HG03469 (cell line): ENCODE measurements at regions not wholly inside any gene's neighbourhood (a gene's known extent, or its start where the extent isn't known, plus 50 kb on each side); places are given as distances from the start of the nearest gene placed in this dataset.
"Not testable (repeated sequence)": the region's sequence is repeated elsewhere in the genome, so short reads cannot be mapped to it uniquely, and the experiment has no call there.

ENCODE experiments used
- ATAC-seq: cut with Tn5 transposase; IDR thresholded peaks from one replicate; pipeline ENCODE4 v1.9.1; 2021; ENCODE audit warnings: mild to moderate bottlenecking, moderate library complexity, moderate number of reproducible peaks; ENCODE audit not compliant: unreplicated experiment

DNA sequence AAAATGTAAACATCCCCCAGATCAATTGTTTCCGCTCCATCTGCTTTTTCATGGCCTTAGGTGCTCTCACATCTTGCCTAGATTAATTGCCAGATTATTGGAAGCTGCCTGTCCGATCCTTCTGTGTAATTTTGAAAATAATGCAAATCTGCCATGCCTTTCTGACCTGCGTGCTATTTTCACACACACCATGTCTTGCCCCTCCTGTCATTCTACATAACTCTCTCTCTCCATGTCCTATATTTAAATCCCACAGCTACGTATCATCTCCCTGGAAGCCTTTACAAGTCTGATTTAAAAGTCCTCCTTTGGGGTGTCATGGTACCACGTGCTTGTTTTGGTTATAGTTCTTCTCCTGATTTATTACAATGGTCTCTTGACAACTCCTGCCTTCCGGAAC, 247.6 kb upstream of the ELAVL2 start:
- ATAC-seq: no peak

DNA sequence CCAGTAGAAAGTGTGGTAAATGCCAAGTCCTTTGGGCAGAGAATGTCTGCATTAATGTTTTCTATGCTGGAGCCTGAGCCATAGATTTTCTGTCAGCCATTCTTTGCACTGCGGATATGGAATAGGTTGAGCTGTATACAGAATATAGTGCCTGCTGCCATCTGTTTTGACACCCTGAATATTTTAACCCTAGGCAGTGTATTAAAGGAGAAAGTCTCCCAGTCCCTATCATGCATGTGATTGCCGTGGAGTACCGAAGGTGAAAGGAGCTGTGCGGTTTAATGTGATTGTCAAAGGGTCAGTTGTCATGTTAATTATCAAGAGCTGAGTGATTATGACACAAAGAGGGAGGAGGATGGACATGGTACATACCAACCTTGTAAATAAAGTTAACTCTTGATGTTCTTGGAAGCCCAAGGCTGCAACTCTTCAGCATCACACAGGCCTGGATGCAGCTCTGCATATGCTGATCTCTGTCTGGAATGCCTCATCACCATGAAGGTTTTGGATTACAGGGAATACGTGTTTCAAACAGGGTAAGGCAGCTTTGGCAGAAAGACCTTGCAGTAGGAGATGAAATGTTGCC, 247.1 kb upstream of the ELAVL2 start:
- no peak for ATAC-seq

DNA sequence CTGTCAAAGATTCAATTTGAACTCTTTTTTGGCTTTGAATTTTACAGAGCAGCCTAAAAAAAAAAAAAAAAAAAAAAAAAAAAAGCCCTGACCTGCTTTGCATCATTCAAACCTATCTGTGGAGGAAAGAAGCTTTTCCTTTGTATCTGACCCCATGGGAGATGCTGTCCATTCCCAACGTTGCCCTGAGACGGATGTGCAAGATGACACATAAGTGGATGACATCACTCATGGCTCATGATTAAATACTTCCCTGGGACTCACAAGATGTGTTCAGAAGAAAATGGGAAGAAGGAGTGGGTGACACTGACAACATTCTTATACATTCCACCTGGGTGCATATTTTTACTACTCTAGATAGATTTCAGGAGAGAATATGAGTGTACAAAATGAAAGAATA, 245.7 kb upstream of the ELAVL2 start:
- ATAC-seq: no peak

DNA sequence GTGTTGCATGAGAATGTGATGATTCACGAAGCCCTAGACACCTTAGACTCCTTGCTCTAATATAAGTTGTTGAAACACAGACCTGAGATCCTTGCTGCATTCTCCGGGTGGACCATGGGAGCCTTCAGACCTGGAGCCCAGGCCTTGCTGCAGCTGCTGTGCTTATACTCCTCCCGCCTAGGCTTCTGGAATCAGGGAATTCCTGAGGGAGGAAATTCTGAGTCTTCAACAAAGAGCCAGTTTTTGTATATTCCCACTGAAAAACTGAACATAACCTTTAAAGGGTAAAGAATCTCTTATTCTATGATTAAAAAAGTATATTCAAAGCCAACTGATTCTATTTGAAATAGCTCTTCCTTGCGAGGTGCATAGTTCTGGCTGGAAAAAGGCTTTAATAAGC, 245.1 kb upstream of the ELAVL2 start:
- no peak for ATAC-seq

DNA sequence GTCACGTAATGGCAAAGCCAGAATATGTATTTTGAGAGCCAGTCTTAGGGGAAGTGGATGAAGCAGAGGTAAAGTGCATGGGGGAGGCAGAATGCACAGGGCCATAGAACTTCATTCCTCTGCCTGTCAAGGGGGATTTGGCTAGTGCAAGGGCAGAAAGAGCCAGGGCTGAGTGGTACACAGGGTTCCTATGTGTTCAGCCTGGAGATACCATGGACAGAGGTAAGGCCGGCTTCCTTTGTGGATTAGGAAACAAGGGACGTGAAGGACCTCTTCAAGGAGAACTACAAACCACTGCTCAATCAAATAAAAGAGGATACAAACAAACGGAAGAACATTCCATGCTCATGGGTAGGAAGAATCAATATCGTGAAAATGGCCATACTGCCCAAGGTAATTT, 241.1 kb upstream of the ELAVL2 start:
- not testable (repeated sequence) for ATAC-seq

DNA sequence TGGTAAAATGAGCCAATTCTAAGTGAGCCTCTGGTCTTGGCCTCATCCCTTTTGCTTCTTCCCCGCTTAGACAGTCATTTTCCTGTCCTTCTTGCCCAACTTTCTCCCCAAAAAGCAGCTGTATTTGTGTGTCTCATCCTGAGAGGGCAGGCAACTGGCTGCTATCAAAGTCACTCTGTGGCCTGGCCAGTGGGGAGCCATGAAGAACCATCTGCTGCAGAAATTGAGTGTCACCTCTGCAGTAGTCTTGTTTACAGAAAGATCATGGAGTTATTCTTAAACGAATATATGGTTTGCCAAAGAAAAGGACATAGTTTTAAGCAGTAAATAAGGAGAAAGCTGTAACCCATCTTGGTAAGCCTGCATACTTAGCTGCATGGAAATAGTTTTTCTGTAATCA, 233.6 kb upstream of the ELAVL2 start:
- ATAC-seq: no peak

DNA sequence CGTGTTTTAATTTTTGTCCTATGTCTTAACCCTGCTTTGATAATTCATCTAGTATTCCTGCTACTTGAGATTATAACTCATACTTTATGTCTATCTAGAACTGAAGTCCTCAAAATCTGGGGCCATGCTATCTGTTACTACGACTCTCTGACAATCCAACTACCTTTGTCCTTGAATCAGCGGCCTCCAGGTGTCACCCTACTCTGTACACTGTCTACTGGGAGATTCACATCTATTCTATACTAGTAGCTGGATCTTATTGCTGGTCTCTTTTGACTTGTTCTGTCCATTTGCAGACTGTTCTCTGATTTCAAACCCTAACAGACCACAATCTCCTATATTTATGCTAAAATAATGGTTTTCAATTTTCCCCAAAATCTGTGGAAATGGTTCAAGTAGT, 225.5 kb upstream of the ELAVL2 start:
- ATAC-seq: no peak

DNA sequence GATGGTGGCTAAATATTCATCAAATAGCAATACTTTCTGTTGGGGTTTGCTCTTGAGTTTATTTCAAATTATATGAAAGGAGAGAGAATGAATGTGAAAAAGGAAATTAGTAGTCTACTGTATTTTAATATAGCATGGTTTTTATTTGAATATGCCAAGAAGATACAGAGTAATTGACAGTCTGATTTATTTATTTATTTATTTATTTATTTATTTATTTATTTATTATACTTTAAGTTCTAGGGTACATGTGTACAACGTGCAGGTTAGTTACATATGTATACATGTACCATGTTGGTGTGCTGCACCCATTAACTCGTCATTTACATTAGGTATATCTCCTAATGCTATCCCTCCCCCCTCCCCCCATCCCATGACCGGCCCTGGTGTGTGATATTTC, 224.2 kb upstream of the ELAVL2 start:
- not testable (repeated sequence) for ATAC-seq

DNA sequence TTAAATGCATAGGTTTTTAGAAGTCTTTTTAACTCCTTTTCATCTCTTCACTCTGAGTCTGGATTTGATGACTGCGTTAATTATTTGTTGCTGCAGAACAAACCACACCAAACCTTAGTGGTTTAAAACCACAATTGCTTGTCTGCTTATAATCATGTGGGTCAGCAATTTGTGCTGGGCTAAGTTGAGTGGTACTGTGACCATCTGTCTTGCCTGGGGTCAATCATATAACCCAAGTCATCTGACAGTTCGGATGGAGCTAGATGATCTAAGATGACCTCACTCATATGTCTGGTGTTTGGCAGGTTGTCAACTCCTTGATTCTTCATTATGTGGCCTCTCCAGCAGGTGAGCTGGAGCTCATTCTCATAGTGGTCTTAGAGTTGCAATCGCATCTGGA, 219.1 kb upstream of the ELAVL2 start:
- no peak for ATAC-seq

DNA sequence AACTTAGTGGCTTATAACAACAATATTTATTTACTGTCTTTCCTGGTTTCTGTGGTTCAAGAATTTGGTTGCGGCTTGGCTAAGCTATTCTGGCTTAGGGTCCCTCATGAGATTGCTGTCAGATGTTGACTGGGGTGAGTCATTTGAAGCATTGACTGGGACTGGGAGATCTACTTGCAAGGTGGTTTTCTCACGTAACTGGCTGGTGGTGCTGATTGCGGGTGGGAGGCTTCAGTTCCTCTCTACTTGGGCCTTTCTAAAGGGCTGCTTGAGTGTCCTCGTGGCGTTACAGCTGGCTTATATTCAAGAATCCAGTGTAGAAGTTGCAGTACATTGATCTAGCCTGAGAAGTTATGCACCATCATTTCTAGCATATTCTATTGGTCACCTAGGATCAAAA, 218.5 kb upstream of the ELAVL2 start:
- ATAC-seq: no peak

DNA sequence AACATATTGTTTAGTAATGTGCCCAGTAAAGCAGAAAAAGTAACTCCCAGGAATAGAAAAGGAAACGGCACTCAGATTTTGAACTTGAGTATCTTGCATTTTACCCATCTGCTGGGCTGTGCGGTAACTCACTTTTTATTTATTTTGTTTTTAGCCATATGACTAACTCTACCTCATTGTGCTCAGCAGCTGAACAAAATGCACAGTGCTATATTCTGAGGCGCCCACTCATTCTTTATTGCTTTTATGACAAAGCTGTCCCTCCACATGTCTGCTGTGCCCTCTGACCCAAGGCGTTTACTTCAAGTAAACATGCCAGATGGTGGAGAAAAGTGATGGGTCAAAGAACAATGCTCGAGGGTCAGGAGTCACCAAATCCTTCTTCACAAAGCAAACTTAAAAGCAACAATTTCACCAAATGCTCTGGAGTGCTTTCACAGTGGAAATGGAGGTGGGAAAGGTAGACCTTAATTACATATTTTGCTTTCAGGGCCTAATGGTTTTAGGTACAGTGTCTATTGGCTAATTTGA, 215.2 kb upstream of the ELAVL2 start:
- no peak for ATAC-seq

DNA sequence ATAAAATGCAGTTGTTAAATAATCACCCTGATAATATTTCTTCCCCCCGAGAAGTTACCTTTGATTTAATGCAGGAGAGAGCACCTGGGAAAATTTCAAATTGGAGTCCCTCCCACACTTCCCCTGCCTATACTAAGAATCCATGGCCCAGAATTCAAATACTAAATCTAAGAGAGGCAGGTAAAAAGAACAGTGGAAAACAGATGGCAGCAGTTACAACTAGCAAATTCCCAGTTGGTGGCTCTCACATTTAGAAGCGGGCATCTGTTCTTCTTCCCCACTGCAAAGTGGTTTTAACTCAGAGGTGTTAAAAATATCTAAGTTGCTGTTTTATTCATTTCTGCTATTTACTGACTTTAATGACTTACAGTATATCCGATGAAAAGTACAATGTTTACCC, 210.4 kb upstream of the ELAVL2 start:
- no peak for ATAC-seq

DNA sequence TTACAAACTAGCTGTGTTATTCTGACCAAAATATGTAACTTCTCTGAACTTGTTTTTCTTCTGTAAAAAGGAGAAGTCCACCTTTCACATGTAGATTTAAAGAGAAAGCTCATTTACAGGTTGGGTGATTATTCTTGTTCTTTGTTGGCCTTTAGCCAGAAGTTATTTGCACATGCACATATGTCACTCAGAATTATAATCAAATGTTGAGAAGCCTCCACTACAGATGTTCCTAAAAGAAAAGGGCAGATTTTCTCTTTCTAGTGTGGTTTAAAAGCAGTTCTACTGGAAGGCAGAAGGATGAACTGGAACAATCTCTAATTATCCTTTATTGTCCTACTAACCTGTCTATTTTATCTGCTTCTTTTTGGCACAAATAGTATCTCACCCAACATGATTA, 209.8 kb upstream of the ELAVL2 start:
- no peak for ATAC-seq

DNA sequence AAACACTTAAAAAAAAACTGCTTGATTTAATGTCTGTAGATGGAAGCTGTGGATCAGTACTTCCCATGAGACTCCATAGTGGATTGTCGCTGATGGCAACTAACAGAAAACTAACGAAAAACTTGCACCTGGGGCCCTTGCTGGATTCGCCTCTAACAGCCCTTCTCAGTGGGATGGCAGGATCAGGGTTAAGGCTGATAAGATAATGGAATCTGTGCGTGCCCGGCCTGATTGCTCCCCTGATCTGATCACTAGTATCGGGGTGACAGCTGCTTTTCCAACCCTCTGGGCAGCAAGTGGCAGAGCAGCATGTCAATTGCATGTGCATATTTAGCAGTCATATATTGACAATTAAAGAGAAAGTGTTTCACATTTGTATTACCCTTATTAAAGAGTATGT, 185.8 kb upstream of the ELAVL2 start:
- no peak for ATAC-seq

DNA sequence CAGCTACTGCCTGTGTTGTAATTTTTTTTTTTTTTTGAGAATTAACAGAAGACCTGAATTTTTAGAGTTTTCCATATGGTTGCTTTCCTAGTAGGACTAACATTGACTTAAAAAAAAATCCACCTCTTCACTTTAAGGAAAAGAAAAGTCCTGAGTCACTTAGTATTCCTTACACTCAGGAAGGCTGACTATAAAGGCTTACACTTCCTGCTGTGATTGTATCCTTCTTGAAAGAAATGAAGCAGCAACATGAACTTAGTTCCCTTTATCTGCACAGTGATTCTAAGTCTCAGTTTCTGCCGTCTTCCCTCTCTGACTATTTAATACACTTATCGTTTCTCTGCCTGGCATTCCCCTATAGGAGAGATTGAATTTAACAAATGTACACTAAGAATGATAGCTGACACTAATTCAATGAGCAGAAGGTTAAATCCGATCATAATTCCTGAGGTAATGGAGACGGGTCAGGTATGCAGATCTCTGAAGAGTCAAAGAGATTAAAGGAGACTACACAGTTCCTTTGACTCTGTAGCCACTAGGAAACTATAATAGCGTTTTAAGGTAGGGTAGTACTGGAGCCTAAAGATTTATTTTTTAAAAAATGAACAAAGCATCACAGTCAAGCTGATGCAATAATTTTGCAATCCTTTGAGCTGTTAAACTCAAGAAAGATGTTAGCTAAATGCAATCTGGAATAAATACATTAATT, 185.1 kb upstream of the ELAVL2 start:
- no peak for ATAC-seq

DNA sequence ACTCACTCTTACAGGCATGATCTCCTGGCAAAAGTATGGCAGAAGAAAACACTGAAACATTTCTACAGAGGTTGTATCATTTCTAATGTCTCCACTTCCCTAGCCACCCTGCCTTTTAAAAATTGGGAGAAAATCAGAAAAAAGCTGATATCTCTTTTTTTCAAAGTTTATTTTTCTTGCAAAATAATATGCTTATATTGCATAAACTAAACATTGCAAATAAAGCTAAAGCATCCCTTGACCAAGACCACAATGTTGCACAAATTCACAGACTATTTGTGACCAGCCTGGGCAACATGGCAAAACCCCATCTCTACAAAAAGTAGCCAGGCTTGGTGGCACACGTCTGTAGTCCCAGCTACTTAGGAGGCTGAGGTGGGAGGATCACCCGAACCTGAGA, 183.3 kb upstream of the ELAVL2 start:
- no peak for ATAC-seq

DNA sequence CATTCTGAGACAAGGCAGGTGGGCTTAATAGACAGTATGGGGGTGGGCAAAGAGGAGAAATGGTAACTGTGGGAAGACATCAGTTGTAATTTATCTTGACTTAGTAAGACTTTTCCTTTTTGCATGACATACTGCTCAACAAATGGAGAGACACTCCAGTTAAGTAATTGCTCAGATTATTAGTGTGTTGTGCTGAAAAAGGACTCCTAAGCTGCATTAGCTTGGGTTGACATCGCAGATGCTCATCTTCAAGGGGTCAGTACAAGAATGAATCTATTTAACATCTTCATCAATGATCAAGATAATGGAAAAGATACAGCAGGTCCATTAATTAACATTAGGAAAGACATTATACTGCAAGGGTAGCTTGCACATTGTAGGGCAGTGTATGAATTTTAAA, 181.1 kb upstream of the ELAVL2 start:
- ATAC-seq: no peak

DNA sequence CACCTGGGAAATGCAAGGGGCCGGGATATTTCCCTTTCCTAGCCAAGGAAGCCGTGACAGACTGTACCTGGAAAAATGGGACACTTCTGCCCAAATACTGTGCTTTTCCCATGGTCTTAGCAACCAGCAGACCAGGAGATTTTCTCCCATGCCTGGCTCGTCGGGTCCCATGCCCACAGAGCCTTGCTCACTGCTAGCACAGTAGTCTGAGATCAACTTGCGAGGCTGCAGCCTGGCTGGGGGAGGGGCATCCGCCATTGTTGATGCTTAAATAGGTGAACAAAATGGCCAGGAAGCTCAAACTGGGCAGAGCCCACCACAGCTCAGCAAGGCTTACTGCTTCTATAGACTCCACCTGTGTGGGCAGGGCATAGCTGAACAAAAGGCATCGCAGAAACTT, 165.8 kb upstream of the ELAVL2 start:
- not testable (repeated sequence) for ATAC-seq

DNA sequence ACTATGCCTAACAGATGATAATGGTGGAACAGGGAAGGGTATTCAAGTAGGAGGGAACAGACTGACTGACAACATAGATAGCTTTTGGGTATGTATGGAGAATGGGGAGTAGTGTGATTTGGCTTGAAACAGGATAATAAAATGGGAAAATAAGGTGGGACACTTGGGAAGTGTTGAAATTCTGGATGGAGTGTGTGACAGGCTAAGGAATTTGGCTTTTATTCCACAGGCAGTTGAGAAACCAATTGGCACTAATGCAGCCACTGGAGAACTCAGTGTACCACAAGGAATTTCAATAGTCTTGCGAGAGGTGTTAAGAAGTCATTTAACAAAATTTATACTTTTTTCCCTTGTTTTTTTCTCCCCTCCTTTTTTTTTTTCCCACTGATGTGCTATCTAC, 153.5 kb upstream of the ELAVL2 start:
- no peak for ATAC-seq

DNA sequence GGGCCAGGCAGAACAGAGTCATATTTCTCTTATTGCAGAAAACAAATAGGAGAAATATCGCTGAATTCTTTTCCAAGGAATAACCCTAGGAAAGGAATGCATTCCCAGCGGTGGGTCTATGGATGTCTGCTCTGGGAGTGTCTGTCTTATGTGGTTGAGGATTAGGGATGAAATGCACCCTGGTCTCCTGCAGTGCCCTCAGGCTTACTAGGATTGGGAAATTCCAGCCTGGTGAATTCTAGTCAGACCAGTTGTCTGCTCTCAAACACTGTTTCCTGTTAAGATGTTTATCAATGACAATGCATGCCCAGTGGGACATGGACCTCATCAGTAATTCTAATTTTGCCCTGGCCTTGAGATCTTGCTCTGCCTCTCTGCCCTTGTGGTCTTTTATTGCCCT, 136.1 kb upstream of the ELAVL2 start:
- no peak for ATAC-seq

DNA sequence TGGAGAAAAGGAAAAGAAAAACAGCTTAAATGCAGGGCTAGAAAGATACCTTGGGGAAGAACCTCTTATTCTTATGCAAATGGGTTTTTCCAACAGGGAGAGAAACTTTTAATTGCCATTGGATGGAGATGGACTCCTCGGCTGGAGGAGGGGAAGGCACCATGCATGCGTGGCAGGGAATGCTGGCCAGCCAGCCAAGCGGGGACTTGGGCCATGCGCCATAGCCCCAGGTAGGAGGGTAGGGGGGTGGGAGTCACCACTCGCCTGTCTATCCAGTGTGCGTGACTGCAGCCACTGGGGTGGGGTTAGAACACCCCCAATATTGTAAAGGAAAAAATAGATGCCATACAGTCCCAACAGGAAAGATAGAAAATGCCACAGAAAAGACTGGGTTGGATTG, 119.9 kb upstream of the ELAVL2 start:
- no peak for ATAC-seq

DNA sequence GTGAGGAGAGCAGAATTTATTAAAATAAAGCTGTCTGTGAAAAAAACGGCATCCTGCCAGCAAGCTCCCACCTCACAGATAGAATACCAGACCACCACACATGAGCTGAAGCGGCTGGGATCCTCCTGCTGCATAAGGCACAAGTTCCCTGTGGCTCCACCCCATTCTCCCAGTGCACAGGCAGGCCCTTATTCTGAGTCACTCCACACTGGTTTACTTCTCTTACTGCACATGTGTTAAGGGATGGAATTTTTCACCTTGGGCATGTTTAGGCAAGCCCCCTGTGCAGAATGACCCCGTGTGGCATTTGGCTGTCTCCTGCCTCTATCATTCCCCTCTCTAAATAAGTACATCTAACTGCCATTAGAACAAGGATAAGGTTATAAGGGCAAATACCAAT, 115.0 kb upstream of the ELAVL2 start:
- ATAC-seq: no peak

DNA sequence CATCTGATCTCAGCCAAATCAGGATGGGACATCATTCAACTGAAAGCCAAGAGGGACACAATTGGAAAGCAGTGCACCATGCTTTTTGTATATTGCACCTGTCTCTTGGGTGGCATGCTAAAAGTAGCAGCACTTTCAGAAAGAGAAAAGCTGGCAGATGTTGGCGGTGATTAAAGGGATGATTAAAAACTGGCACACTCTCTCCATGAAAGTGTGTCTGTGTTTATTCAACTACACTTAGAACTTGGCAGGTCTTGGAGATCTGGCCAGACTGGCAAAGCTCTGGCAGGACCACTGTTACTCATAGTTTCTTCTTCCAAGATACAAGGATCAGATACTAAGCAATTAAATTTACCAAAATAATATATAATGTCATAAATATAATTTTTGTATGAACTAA, 112.9 kb upstream of the ELAVL2 start:
- no peak for ATAC-seq
